Fibroblast of lung (primary cell): ENCODE measurements at regions not wholly inside any gene's neighbourhood (a gene's known extent, or its start where the extent isn't known, plus 50 kb on each side); places are given as distances from the start of the nearest gene placed in this dataset.

Source experiments
- CTCF ChIP-seq, 2 donors: IDR thresholded peaks in 1 of 2; conservative IDR thresholded peaks in 1 of 2; 1 replicate in 1 of 2; 2 replicates in 1 of 2; pipeline ENCODE4 v1.5.1; 2011 to 2012; ENCODE audit warnings: low read length in 2 of 2, control low read depth in 1 of 2, inconsistent platforms in 1 of 2, low read depth in 1 of 2, mild to moderate bottlenecking in 1 of 2
- EZH2 ChIP-seq: IDR thresholded peaks from 2 replicates; pipeline ENCODE4 v1.5.1; 2012; ENCODE audit warnings: low read length, control low read depth, mild to moderate bottlenecking; ENCODE audit errors: missing control alignments

GRCh38 chr10:131469551-131469950 lies 158.0 kb upstream of the TCERG1L start:
- TF ChIP-seq CTCF (conservative IDR thresholded peaks at IDR 0.05 in 1 of 2, IDR thresholded peaks at IDR 0.05 in 1 of 2; ENCODE audit: low read depth in 1 of 2, low read length in 2 of 2): no peak
- no peak for TF ChIP-seq EZH2
